Right atrium auricular region (tissue), 2 donors: ENCODE measurements at regions not wholly inside any gene's neighbourhood (a gene's known extent, or its start where the extent isn't known, plus 50 kb on each side); places are given as distances from the start of the nearest gene placed in this dataset.

Source experiments
- DNase-seq: peaks from one replicate; pipeline ENCODE4 v3.0.0-alpha.2; 2019; ENCODE audit warnings: low spot score
- H3K27ac ChIP-seq, 2 donors: fragments of 200-600 bp; sonication (generic); 1 replicate in 1 of 2; 2 replicates in 1 of 2; pipeline ENCODE4 v1.5.1; 2016 to 2019
- H3K27me3 ChIP-seq, 2 donors: fragments of 200-600 bp; sonication (generic); one replicate each; pipeline versions ENCODE4 v1.5.1 to v1.6.0; 2017 to 2019
- H3K36me3 ChIP-seq: fragments of 200-600 bp; sonication (generic); one replicate; pipeline ENCODE4 v1.5.1; 2016
- H3K4me1 ChIP-seq, 2 donors: fragments of 200-600 bp; sonication (generic); one replicate each; pipeline versions ENCODE4 v1.5.1 to v1.6.0; 2017 to 2019
- H3K4me3 ChIP-seq, 2 donors: fragments of 200-600 bp; sonication (generic); 1 replicate in 1 of 2; 2 replicates in 1 of 2; pipeline ENCODE4 v1.5.1; 2017 to 2019; ENCODE audit warnings: mild to moderate bottlenecking in 1 of 2, moderate library complexity in 1 of 2
- H3K9me3 ChIP-seq, 2 donors: fragments of 200-600 bp; sonication (generic); one replicate each; pipeline ENCODE4 v1.5.1; 2019
- CTCF ChIP-seq, 2 donors: fragments of 200-600 bp; sonication (generic); IDR thresholded peaks; one replicate each; pipeline ENCODE4 v1.5.1; 2019; ENCODE audit warnings: antibody characterized with exemption in 2 of 2

GRCh38 chr3:154684440-154684839, 254.4 kb upstream of the GPR149 start:
- H3K9me3 ChIP-seq, result peaks cover 0 to 13% of the 10 kb centered on the region in 2 donors
- no peak overlapping the region for H3K27ac ChIP-seq
- H3K4me1 ChIP-seq, result no peaks in the 10 kb centered on the region
- no peak for DNase-seq
- H3K27me3 ChIP-seq, result no peaks in the 10 kb centered on the region
- TF ChIP-seq CTCF (IDR thresholded peaks at IDR 0.05), result no peak
- no peaks in the 10 kb centered on the region for H3K36me3 ChIP-seq
- no peak overlapping the region for H3K4me3 ChIP-seq

- Histone ChIP-seq H3K27ac (no peak overlapping the region), H3K27me3 (no peaks in the 10 kb centered on the region), H3K36me3 (no peaks in the 10 kb centered on the region), H3K4me3 (no peak overlapping the region), H3K9me3 (peaks cover 0 to 13% of the 10 kb centered on the region in 2 donors), H3K4me1 (no peaks in the 10 kb centered on the region)
- DNase-seq, result no peak
- TF ChIP-seq CTCF (IDR thresholded peaks at IDR 0.05), result no peak
Measured at GRCh38 chr3:154684021-154684420, 254.0 kb upstream of the GPR149 start.

- no peak overlapping the region for H3K4me3 ChIP-seq
- no peaks in the 10 kb centered on the region for H3K36me3 ChIP-seq
- no peak for TF ChIP-seq CTCF (IDR thresholded peaks at IDR 0.05)
- no peak overlapping the region for H3K27ac ChIP-seq
- no peak for DNase-seq
- H3K9me3 ChIP-seq, result peaks cover 0 to 4% of the 10 kb centered on the region in 2 donors
- H3K4me1 ChIP-seq, result no peaks in the 10 kb centered on the region
- H3K27me3 ChIP-seq, result no peaks in the 10 kb centered on the region
Measured at GRCh38 chr3:154678041-154678654, 248.2 kb upstream of the GPR149 start.

- Histone ChIP-seq H3K36me3 (no peaks in the 10 kb centered on the region), H3K27ac (no peak overlapping the region), H3K4me1 (no peaks in the 10 kb centered on the region), H3K4me3 (no peak overlapping the region), H3K9me3 (no peaks in the 10 kb centered on the region), H3K27me3 (no peaks in the 10 kb centered on the region)
- TF ChIP-seq CTCF (IDR thresholded peaks at IDR 0.05), result no peak
- DNase-seq, result no peak
Measured at GRCh38 chr3:154668835-154669234, 238.8 kb upstream of the GPR149 start.

GRCh38 chr3:154668187-154668586, 238.2 kb upstream of the GPR149 start:
- no peak for TF ChIP-seq CTCF (IDR thresholded peaks at IDR 0.05)

GRCh38 chr3:154666542-154666941, 236.6 kb upstream of the GPR149 start:
- Histone ChIP-seq H3K9me3 (no peaks in the 10 kb centered on the region), H3K27me3 (no peaks in the 10 kb centered on the region), H3K4me3 (no peak overlapping the region), H3K27ac (no peak overlapping the region), H3K36me3 (no peaks in the 10 kb centered on the region), H3K4me1 (no peaks in the 10 kb centered on the region)
- no peak for DNase-seq
- TF ChIP-seq CTCF (IDR thresholded peaks at IDR 0.05), result no peak

More at GRCh38 chr3:154668187-154668586, 238.2 kb upstream of the GPR149 start:
- H3K36me3 ChIP-seq, result no peaks in the 10 kb centered on the region
- no peaks in the 10 kb centered on the region for H3K27me3 ChIP-seq
- no peak overlapping the region for H3K4me3 ChIP-seq
- no peaks in the 10 kb centered on the region for H3K9me3 ChIP-seq
- H3K4me1 ChIP-seq, result no peaks in the 10 kb centered on the region
- DNase-seq, result no peak
- no peak overlapping the region for H3K27ac ChIP-seq
